Nephron progenitor cell (in vitro differentiated cells): ENCODE measurements at regions not wholly inside any gene's neighbourhood (a gene's known extent, or its start where the extent isn't known, plus 50 kb on each side); places are given as distances from the start of the nearest gene placed in this dataset.
A peak's percentile ranks its signal among the peaks of the same experiment; 100 is the strongest.

Experiments used
- DNase-seq: peaks from one replicate; pipeline ENCODE4 v3.0.0; 2021
- H3K27ac Mint-ChIP-seq: 2 replicates; pipeline ENCODE4 v1.8.0; 2021; ENCODE audit warnings: mild to moderate bottlenecking, moderate library complexity, mixed read lengths
- H3K27me3 Mint-ChIP-seq: 2 replicates; pipeline ENCODE4 v1.8.0; 2021; ENCODE audit warnings: mild to moderate bottlenecking, low read depth, mixed read lengths; ENCODE audit not compliant: poor library complexity
- H3K36me3 Mint-ChIP-seq: 2 replicates; pipeline ENCODE4 v1.8.0; 2021; ENCODE audit warnings: low read depth, mixed read lengths
- H3K4me1 Mint-ChIP-seq: 2 replicates; pipeline ENCODE4 v1.8.0; 2021; ENCODE audit warnings: mixed read lengths
- H3K4me3 Mint-ChIP-seq: 2 replicates; pipeline ENCODE4 v1.8.0; 2021; ENCODE audit warnings: mild to moderate bottlenecking, moderate library complexity, mixed read lengths
- H3K9me3 Mint-ChIP-seq: 2 replicates; pipeline ENCODE4 v1.8.0; 2021; ENCODE audit warnings: mild to moderate bottlenecking, moderate library complexity, mixed read lengths
- CTCF ChIP-seq: fragments of 200-600 bp; sonication (generic); IDR thresholded peaks from 2 replicates; pipeline ENCODE4 v1.5.0; 2021; ENCODE audit warnings: antibody characterized with exemption

GRCh38 chr20:12411246-12411940, 493.7 kb downstream of the BTBD3 start:
- DNase-seq = no peak
- peaks cover 17% of the 10 kb centered on the region for H3K4me1 Mint-ChIP-seq
- no peak overlapping the region for H3K27ac Mint-ChIP-seq
- TF ChIP-seq CTCF = no peak
- H3K36me3 Mint-ChIP-seq = no peaks in the 10 kb centered on the region
- H3K9me3 Mint-ChIP-seq = peaks cover 27% of the 10 kb centered on the region
- H3K4me3 Mint-ChIP-seq = no peak overlapping the region
- no peaks in the 10 kb centered on the region for H3K27me3 Mint-ChIP-seq

GRCh38 chr20:12413116-12413515, 495.4 kb downstream of the BTBD3 start:
- no peak overlapping the region for H3K4me3 Mint-ChIP-seq
- TF ChIP-seq CTCF = no peak
- H3K27ac Mint-ChIP-seq = no peak overlapping the region
- peaks cover 11% of the 10 kb centered on the region for H3K9me3 Mint-ChIP-seq
- no peaks in the 10 kb centered on the region for H3K36me3 Mint-ChIP-seq
- no peaks in the 10 kb centered on the region for H3K27me3 Mint-ChIP-seq
- H3K4me1 Mint-ChIP-seq = peaks cover 17% of the 10 kb centered on the region
- no peak for DNase-seq

GRCh38 chr20:12414446-12415274, 497.0 kb downstream of the BTBD3 start:
- H3K4me1 Mint-ChIP-seq = peaks cover 17% of the 10 kb centered on the region
- DNase-seq = no peak
- no peak for TF ChIP-seq CTCF

GRCh38 chr20:12416281-12416680, 498.6 kb downstream of the BTBD3 start:
- TF ChIP-seq CTCF = no peak
- Mint-ChIP-seq H3K4me1 (peaks cover 17% of the 10 kb centered on the region), H3K4me3 (no peak overlapping the region), H3K27me3 (no peaks in the 10 kb centered on the region), H3K9me3 (no peaks in the 10 kb centered on the region), H3K36me3 (no peaks in the 10 kb centered on the region), H3K27ac (no peak overlapping the region)
- DNase-seq = no peak

More at GRCh38 chr20:12414446-12415274, 497.0 kb downstream of the BTBD3 start:
- H3K9me3 Mint-ChIP-seq = no peaks in the 10 kb centered on the region
- H3K27me3 Mint-ChIP-seq = no peaks in the 10 kb centered on the region
- no peak overlapping the region for H3K4me3 Mint-ChIP-seq
- H3K27ac Mint-ChIP-seq = peak overlapping the region; percentile 12
- no peaks in the 10 kb centered on the region for H3K36me3 Mint-ChIP-seq

- Mint-ChIP-seq H3K4me1 (peaks cover 14% of the 10 kb centered on the region), H3K27me3 (no peaks in the 10 kb centered on the region), H3K9me3 (no peaks in the 10 kb centered on the region), H3K36me3 (no peaks in the 10 kb centered on the region), H3K4me3 (no peak overlapping the region), H3K27ac (no peak overlapping the region)
- TF ChIP-seq CTCF = no peak
- no peak for DNase-seq
These were observed 516.0 kb downstream of the BTBD3 start for GRCh38 chr20:12433724-12434123.
